Cardiac muscle cell (in vitro differentiated cells and primary cell): ENCODE measurements at regions not wholly inside any gene's neighbourhood (a gene's known extent, or its start where the extent isn't known, plus 50 kb on each side); places are given as distances from the start of the nearest gene placed in this dataset.

Experiments
- DNase-seq, 2 donors: peaks; one replicate each; pipeline versions ENCODE4 v3.0.0 to v3.0.0-alpha.2; 2010 to 2017; ENCODE audit warnings: low read depth in 1 of 2, low spot score in 1 of 2
- H3K27ac ChIP-seq: fragments of 200-600 bp; sonication (generic); 2 replicates; pipeline ENCODE4 v1.5.1; 2016
- H3K27me3 ChIP-seq: fragments of 200-600 bp; sonication (generic); 2 replicates; pipeline ENCODE4 v1.6.0; 2016; ENCODE audit warnings: control low read depth
- H3K36me3 ChIP-seq: fragments of 200-600 bp; sonication (generic); 2 replicates; pipeline ENCODE4 v1.5.1; 2016; ENCODE audit warnings: control low read depth
- H3K4me1 ChIP-seq: fragments of 200-600 bp; sonication (generic); 2 replicates; pipeline ENCODE4 v1.8.1; 2017; ENCODE audit warnings: low read depth, mild to moderate bottlenecking, mixed run types
- H3K4me3 ChIP-seq: fragments of 200-600 bp; sonication (generic); 2 replicates; pipeline ENCODE4 v1.5.1; 2016; ENCODE audit warnings: mild to moderate bottlenecking
- H3K9me3 ChIP-seq: fragments of 200-600 bp; sonication (generic); 2 replicates; pipeline ENCODE4 v1.5.1; 2017; ENCODE audit warnings: low read depth, mild to moderate bottlenecking, control low read depth
- CTCF ChIP-seq: IDR thresholded peaks from 2 replicates; pipeline ENCODE4 v1.5.1; 2012; ENCODE audit warnings: low read depth, mild to moderate bottlenecking, low read length

DNA sequence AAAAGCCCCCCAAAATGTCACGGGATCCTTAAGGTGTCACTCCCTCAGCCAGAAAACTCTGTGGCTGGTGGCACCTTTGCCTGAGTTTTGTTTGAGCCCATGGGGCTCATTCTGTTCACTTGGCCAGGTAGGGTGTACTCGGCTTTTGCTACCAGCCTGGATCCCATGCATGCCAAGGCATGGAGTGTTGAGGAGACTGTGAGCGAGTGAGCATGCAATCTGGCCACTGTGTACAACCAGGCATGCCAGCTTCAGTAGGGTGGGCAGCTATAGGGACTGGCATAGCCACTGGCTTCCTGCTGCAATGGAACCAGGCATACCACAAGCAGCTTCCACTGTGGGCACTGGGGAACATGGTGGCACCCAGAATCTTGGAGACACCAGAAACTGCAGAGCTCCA is 436.0 kb upstream of the GRM3 start:
- no peaks in the 10 kb centered on the region for H3K36me3 ChIP-seq
- H3K27me3 ChIP-seq, result no peaks in the 10 kb centered on the region
- no peak overlapping the region for H3K4me3 ChIP-seq
- no peak for DNase-seq
- no peak for TF ChIP-seq CTCF
- H3K27ac ChIP-seq, result no peak overlapping the region
- H3K9me3 ChIP-seq, result no peaks in the 10 kb centered on the region
- peaks cover 4% of the 10 kb centered on the region for H3K4me1 ChIP-seq

- no peak for DNase-seq
- no peaks in the 10 kb centered on the region for H3K36me3 ChIP-seq
- no peaks in the 10 kb centered on the region for H3K9me3 ChIP-seq
- peaks cover 5% of the 10 kb centered on the region for H3K4me1 ChIP-seq
- H3K27me3 ChIP-seq, result no peaks in the 10 kb centered on the region
- H3K4me3 ChIP-seq, result no peak overlapping the region
- H3K27ac ChIP-seq, result no peak overlapping the region
- no peak for TF ChIP-seq CTCF
Observed at GRCh38 chr7:86202833-86203232, 440.9 kb upstream of the GRM3 start.

- DNase-seq, result no peak
- H3K36me3 ChIP-seq, result no peaks in the 10 kb centered on the region
- no peaks in the 10 kb centered on the region for H3K9me3 ChIP-seq
- H3K27me3 ChIP-seq, result no peaks in the 10 kb centered on the region
- no peak overlapping the region for H3K4me3 ChIP-seq
- peaks cover 5% of the 10 kb centered on the region for H3K4me1 ChIP-seq
- TF ChIP-seq CTCF, result no peak
- H3K27ac ChIP-seq, result no peak overlapping the region
Observed at GRCh38 chr7:86201767-86202166, 441.9 kb upstream of the GRM3 start.

DNA sequence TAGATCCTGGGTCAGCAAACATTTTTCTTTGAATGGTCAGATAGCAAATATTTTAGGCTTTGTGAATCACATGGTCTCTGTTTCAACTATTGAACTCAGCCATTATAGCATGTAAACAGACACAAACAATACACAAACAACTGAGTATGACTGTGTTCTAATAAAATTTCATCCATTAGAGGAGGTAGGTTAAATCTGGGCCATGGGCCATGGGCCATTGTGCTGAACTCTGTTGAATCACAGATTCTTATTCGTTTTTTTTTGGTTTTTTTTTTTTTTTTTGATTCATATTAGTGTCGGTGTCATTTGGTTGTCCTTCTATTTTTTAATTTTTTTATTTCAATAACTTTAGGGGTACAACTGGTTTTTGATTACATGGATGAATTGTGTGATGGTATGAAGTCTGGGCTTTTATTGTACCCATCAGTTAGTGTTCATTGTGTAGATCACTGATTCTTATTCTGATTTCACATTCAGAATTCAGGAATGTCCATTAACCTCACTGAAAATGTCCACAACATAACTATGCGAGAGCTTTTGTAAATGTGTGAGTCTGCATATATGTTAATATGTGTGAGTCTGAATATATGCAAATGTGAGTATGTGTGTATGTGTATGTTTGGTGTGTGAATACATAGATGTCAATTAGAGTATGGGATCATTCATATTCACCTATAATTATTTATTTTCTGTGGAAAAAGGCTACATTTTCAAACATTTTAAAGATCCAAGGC is 443.7 kb upstream of the GRM3 start:
- Histone ChIP-seq H3K4me3 (no peak overlapping the region), H3K4me1 (peaks cover 5% of the 10 kb centered on the region), H3K27me3 (no peaks in the 10 kb centered on the region), H3K9me3 (no peaks in the 10 kb centered on the region), H3K27ac (no peak overlapping the region), H3K36me3 (no peaks in the 10 kb centered on the region)
- no peak for DNase-seq
- no peak for TF ChIP-seq CTCF

DNA sequence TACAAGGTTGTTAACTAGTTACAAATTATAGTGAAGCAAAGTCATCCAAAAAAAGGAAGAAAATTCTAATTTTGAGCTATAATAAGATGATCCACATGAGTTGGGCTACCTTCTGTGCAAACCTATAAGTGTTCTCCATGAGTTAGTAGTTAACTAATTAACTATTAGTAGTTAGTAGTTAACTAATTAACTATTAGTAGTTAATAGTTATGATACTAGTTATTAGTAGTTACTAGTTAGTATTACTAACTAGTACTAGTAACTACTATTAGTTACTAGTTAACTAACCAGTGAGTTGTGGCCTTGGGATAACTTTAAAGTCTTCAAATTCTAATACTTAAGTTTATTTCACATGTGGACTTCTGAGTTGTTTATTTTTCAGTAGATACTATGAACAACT is 453.4 kb upstream of the GRM3 start:
- Histone ChIP-seq H3K9me3 (no peaks in the 10 kb centered on the region), H3K4me3 (no peak overlapping the region), H3K27ac (no peak overlapping the region), H3K4me1 (no peaks in the 10 kb centered on the region), H3K36me3 (no peaks in the 10 kb centered on the region), H3K27me3 (no peaks in the 10 kb centered on the region)
- DNase-seq, result no peak
- no peak for TF ChIP-seq CTCF
